ENCODE measurements at regions not wholly inside any gene's neighbourhood (a gene's known extent, or its start where the extent isn't known, plus 50 kb on each side); places are given as distances from the start of the nearest gene placed in this dataset.

- TF ChIP-seq CTCF (IDR thresholded peaks at IDR 0.05): no peak
- Histone ChIP-seq H3K27ac (no peak overlapping the region), H3K4me3 (no peak overlapping the region), H3K9me3 (peaks cover 3% of the 10 kb centered on the region), H3K36me3 (ENCODE audit: insufficient read depth in 1 of 2, low read depth in 1 of 2) (no peaks in the 10 kb centered on the region), H3K27me3 (ENCODE audit: insufficient read depth in 3 of 3, low read length in 2 of 3) (no peaks in the 10 kb centered on the region), H3K4me1 (no peaks in the 10 kb centered on the region)
- ATAC-seq (no peak), DNase-seq (no peak)
- intact Hi-C loops (cut with DNase I): no loop called here
- 63 to 76% (median 67%) methylated on average over 1 of the region's 1 CpG for WGBS, 3 donors
Measured at GRCh38 chr11:30089921-30090320, 73.1 kb upstream of the KCNA4 start.

- Histone ChIP-seq H3K27ac (no peak overlapping the region), H3K4me3 (no peak overlapping the region), H3K27me3 (ENCODE audit: insufficient read depth in 3 of 3, low read length in 2 of 3) (no peaks in the 10 kb centered on the region), H3K9me3 (peaks cover 4% of the 10 kb centered on the region), H3K4me1 (no peaks in the 10 kb centered on the region), H3K36me3 (ENCODE audit: insufficient read depth in 1 of 2, low read depth in 1 of 2) (no peaks in the 10 kb centered on the region)
- DNase-seq (no peak), ATAC-seq (no peak)
- intact Hi-C loops (cut with DNase I): no loop called here
- no peak for TF ChIP-seq CTCF (IDR thresholded peaks at IDR 0.05)
Measured at GRCh38 chr11:30091246-30091645, 74.4 kb upstream of the KCNA4 start.

DNA sequence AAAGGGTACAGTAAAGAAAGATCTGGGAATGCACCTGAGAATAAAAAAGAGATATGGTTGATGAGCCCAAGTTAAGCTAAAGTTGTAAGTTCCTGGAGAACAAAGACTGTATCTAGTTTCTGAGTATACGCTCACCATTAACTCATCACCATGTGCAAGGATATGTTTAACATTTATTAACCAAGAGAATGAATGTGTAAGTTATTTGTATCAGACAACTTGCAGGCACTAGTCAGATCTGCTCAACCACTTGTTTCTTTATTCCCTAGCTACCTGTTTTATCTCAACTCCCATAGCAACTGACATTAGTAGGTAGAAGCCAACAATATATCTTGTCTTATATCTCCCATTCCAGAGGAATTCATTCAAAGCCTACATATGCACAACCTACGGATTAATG, 74.9 kb upstream of the KCNA4 start:
- Histone ChIP-seq H3K36me3 (ENCODE audit: insufficient read depth in 1 of 2, low read depth in 1 of 2) (no peaks in the 10 kb centered on the region), H3K4me1 (no peaks in the 10 kb centered on the region), H3K9me3 (peaks cover 4% of the 10 kb centered on the region), H3K27ac (no peak overlapping the region), H3K27me3 (ENCODE audit: insufficient read depth in 3 of 3, low read length in 2 of 3) (no peaks in the 10 kb centered on the region), H3K4me3 (no peak overlapping the region)
- intact Hi-C loops (cut with DNase I): no loop called here
- TF ChIP-seq CTCF (IDR thresholded peaks at IDR 0.05): no peak
- no peak for DNase-seq
- ATAC-seq: no peak
- WGBS, 3 donors: 83 to 88% (median 87%) methylated on average over 2 of the region's 2 CpGs

DNA sequence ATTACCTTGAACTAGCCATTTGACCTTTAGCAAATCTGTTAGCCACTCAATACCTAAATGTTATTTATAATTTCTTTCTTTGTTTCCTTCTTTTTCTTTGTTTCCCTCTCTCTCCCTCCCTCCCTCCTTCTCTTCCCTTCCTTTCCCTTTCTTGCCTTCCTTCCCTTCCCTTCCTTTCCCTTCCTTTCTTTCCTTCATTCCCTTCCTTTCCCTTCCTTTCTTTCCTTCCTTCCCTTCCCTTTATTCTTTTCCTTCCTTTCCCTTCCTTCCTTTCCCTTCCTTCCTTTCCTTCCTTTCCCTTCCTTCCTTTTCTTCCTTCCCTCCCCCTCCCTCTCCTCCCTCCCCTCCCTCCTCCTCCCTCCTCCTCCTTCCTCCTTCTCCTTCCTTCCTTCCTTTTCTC, 75.7 kb upstream of the KCNA4 start:
- no peaks in the 10 kb centered on the region for H3K36me3 ChIP-seq (ENCODE audit: insufficient read depth in 1 of 2, low read depth in 1 of 2)
- no peak for TF ChIP-seq CTCF (IDR thresholded peaks at IDR 0.05)
- ATAC-seq (no peak), DNase-seq (no peak)
- peaks cover 4% of the 10 kb centered on the region for H3K9me3 ChIP-seq
- intact Hi-C loops (cut with DNase I): no loop called here
- no peak overlapping the region for H3K27ac ChIP-seq
- no peak overlapping the region for H3K4me3 ChIP-seq
- no peaks in the 10 kb centered on the region for H3K27me3 ChIP-seq (ENCODE audit: insufficient read depth in 3 of 3, low read length in 2 of 3)
- H3K4me1 ChIP-seq: no peaks in the 10 kb centered on the region

DNA sequence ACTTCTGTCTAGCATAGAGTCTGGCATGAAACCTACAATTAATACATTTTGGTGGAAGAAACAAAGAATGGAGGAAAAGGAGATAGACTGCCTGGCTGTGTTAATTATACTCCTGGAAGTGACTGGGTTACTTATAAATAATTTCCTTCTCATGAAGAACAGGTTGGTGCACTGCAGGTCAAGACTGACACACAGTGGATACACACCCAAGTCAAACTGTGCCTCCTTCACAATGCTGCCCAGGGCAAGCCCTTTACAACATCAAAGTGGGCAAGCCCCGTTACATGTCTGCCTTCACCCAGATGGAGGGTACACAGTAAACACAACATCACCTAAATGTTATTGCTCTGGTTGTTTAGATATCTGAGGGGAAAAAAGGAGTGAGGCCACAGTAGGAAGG, 83.7 kb upstream of the KCNA4 start:
- intact Hi-C loops (cut with DNase I): no loop called here

More for the DNA sequence above, 83.7 kb upstream of the KCNA4 start:
- DNase-seq: no peak
- peaks cover 0 to 4% (median 0%) of the 10 kb centered on the region in 3 donors for H3K27me3 ChIP-seq (ENCODE audit: insufficient read depth in 3 of 3, low read length in 2 of 3)
- H3K4me3 ChIP-seq: no peak overlapping the region
- H3K9me3 ChIP-seq: no peaks in the 10 kb centered on the region
- TF ChIP-seq CTCF (IDR thresholded peaks at IDR 0.05): no peak
- 82 to 97% (median 88%) methylated on average over 1 of the region's 1 CpG for WGBS, 3 donors
- H3K4me1 ChIP-seq: no peaks in the 10 kb centered on the region
- ATAC-seq: no peak
- no peak overlapping the region for H3K27ac ChIP-seq
- no peaks in the 10 kb centered on the region for H3K36me3 ChIP-seq (ENCODE audit: insufficient read depth in 1 of 2, low read depth in 1 of 2)

Data from psoas muscle (tissue), 7 donors.